Esophagus muscularis mucosa (tissue), 4 donors: ENCODE measurements at regions not wholly inside any gene's neighbourhood (a gene's known extent, or its start where the extent isn't known, plus 50 kb on each side); places are given as distances from the start of the nearest gene placed in this dataset.

Experiments
- DNase-seq: peaks from one replicate; pipeline ENCODE4 v3.0.0-alpha.2; 2017; ENCODE audit errors: extremely low spot score
- H3K27ac ChIP-seq, 4 donors: fragments of 200-600 bp; sonication (generic); replicated peaks in 1 of 4; 1 replicate in 3 of 4; 2 replicates in 1 of 4; pipeline ENCODE4 v1.5.1; 2016 to 2019; ENCODE audit warnings: mild to moderate bottlenecking in 1 of 4
- H3K27me3 ChIP-seq, 4 donors: fragments of 200-600 bp; sonication (generic); one replicate each; pipeline versions ENCODE4 v1.5.1 to v1.6.0; 2016 to 2019
- H3K36me3 ChIP-seq, 4 donors: fragments of 200-600 bp; sonication (generic); one replicate each; pipeline ENCODE4 v1.5.1; 2016 to 2019
- H3K4me1 ChIP-seq, 4 donors: fragments of 200-600 bp; sonication (generic); one replicate each; pipeline ENCODE4 v1.5.1; 2016 to 2019
- H3K4me3 ChIP-seq, 4 donors: fragments of 200-600 bp; sonication (generic); 1 replicate in 2 of 4; 2 replicates in 2 of 4; pipeline ENCODE4 v1.5.1; 2016 to 2019; ENCODE audit warnings: mild to moderate bottlenecking in 4 of 4, moderate library complexity in 1 of 4
- H3K9me3 ChIP-seq, 4 donors: fragments of 200-600 bp; sonication (generic); 1 replicate in 3 of 4; 2 replicates in 1 of 4; pipeline ENCODE4 v1.5.1; 2016 to 2019
- EP300 ChIP-seq: sonication (generic); formaldehyde crosslinking; IDR thresholded peaks from one replicate; pipeline ENCODE4 v1.6.1; 2017; ENCODE audit warnings: antibody characterized with exemption
- POLR2A ChIP-seq: fragments of 450-650 bp; IDR thresholded peaks from one replicate; pipeline ENCODE4 v1.6.1; 2017; ENCODE audit warnings: antibody characterized with exemption, moderate library complexity, mild to moderate bottlenecking, low read depth
- POLR2AphosphoS5 ChIP-seq, 2 donors: sonication (generic); formaldehyde crosslinking; IDR thresholded peaks; one replicate each; pipeline ENCODE4 v1.6.1; 2017; ENCODE audit warnings: antibody characterized with exemption in 2 of 2
- WGBS: methylation state at CpG from one replicate; pipeline ENCODE4 v1.1.5; 2018; 5-methylcytosine and 5-hydroxymethylcytosine counted together
- intact Hi-C: fragments of 100-400 bp; cut with DNase I; formaldehyde crosslinking; loops from one replicate; pipeline ENCODE4 v1.15.1; 2023
- TF ChIP-seq, protein P1 (sequence below), 3 experiments: fragments of 200-600 bp in 2 of 3; fragments of 450-650 bp in 1 of 3; sonication (generic) in 2 of 3; IDR thresholded peaks; one replicate each; pipeline ENCODE4 v1.5.1; 2017 to 2019; ENCODE audit warnings: antibody characterized with exemption in 3 of 3, mild to moderate bottlenecking in 2 of 3, moderate library complexity in 1 of 3

DNA sequence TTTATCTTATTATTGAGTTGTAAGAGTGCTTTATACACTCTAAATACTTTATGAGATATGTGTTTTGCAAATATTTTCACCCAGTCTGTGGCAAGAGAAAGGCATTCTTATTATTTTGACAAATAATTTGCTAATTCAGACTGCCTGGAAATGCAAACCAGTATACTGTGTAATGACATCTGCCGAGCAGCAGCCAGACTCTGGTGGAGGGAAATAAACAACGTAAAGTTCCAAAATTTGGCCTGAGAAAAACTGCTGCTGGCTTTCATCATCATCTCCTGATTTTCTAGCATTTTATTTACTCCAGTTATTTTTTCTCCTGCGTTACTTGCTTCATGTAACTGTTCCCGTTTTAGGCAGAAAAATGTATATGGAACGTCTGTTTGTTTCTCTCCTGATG lies 161.6 kb downstream of the RNF152 start:
- WGBS: 47% methylated on average over 5 of the region's 5 CpGs
- H3K9me3 ChIP-seq: no peaks in the 10 kb centered on the region
- no peak overlapping the region for H3K4me3 ChIP-seq
- no peaks in the 10 kb centered on the region for H3K27me3 ChIP-seq
- intact Hi-C loops: no loop called here
- H3K36me3 ChIP-seq: no peaks in the 10 kb centered on the region
- H3K27ac ChIP-seq: peak overlapping the region in 2 of 4 donors; percentile 3 to 41
- no peak for DNase-seq
- peaks cover 0 to 9% (median 0%) of the 10 kb centered on the region in 4 donors for H3K4me1 ChIP-seq
- TF ChIP-seq POLR2A (no peak), POLR2AphosphoS5 (IDR thresholded peaks at IDR 0.05) (no peak), EP300 (no peak)
- TF ChIP-seq, protein P1, sequence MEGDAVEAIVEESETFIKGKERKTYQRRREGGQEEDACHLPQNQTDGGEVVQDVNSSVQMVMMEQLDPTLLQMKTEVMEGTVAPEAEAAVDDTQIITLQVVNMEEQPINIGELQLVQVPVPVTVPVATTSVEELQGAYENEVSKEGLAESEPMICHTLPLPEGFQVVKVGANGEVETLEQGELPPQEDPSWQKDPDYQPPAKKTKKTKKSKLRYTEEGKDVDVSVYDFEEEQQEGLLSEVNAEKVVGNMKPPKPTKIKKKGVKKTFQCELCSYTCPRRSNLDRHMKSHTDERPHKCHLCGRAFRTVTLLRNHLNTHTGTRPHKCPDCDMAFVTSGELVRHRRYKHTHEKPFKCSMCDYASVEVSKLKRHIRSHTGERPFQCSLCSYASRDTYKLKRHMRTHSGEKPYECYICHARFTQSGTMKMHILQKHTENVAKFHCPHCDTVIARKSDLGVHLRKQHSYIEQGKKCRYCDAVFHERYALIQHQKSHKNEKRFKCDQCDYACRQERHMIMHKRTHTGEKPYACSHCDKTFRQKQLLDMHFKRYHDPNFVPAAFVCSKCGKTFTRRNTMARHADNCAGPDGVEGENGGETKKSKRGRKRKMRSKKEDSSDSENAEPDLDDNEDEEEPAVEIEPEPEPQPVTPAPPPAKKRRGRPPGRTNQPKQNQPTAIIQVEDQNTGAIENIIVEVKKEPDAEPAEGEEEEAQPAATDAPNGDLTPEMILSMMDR (IDR thresholded peaks at IDR 0.05): no peak

DNA sequence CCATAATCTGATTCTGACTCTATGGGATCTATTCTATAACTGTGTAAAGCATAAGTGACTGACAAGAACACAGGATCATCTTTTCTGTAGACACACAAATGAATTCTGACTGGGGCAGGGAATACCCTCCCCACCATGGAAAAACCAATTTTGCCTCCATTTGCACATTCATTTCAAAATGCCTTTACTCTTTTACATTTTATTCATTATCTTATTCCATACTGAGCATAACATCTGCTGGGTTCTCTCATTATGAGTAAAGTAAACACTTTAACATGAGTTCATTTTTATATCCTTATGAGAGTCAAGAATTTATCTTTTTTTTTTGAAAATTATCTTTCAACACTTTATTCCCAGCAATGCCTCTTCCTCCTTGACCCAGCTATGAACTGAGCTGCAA lies 163.5 kb downstream of the RNF152 start:
- DNase-seq: no peak
- no peak overlapping the region for H3K4me3 ChIP-seq

DNA sequence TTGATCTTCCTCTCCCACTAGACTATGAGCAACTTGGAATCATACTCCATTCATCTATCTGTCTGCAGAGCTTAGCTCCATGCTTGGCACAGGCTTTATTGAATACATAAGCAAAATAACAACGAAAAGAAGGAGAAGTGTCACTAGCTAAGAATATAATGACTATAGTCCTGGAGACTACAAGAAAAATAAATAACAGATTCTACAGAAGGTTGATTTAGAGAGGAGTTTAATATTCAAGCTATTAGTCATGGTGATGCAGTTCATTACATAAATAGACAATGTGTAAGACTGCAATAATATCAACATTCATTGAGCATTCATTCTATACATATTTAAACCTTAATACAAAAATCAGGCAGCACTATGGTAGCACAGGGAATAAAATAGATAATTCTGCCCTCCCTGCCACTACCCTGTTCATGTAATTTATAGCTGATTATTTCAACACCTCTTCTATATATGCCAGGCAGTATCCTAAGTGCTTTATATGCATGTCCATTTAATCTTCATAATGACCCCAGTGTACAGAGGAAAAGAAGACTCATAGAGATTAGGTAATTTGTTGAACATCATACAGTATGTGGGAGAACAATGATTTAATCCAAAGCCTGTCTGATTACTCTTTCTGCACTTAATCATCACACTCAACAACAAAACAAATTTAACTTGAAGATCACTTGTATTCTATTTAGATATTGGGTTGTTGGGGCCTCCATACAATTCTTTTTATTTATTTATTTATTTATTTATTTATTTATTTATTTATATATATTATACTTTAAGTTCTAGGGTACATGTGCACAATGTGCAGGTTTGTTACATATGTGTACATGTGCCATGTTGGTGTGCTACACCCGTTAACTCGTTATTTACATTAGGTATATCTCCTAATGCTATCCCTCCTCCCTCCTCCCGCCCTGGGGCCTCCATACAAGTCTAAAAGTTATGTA lies 165.3 kb downstream of the RNF152 start:
- H3K4me1 ChIP-seq: peaks cover 0 to 2% (median 0%) of the 10 kb centered on the region in 4 donors
- intact Hi-C loops: no loop called here
- no peaks in the 10 kb centered on the region for H3K9me3 ChIP-seq
- 81% methylated on average over 4 of the region's 4 CpGs for WGBS
- DNase-seq: no peak
- TF ChIP-seq, protein P1 (IDR thresholded peaks at IDR 0.05): no peak
- TF ChIP-seq POLR2A (no peak), POLR2AphosphoS5 (IDR thresholded peaks at IDR 0.05) (no peak), EP300 (no peak)
- no peaks in the 10 kb centered on the region for H3K36me3 ChIP-seq
- no peak overlapping the region for H3K27ac ChIP-seq
- no peaks in the 10 kb centered on the region for H3K27me3 ChIP-seq
- H3K4me3 ChIP-seq: no peak overlapping the region

More for the DNA sequence above, 163.5 kb downstream of the RNF152 start:
- intact Hi-C loops: no loop called here
- TF ChIP-seq POLR2AphosphoS5 (IDR thresholded peaks at IDR 0.05) (no peak), EP300 (no peak), POLR2A (no peak)
- TF ChIP-seq, protein P1 (IDR thresholded peaks at IDR 0.05): no peak
- H3K4me1 ChIP-seq: peaks cover 0 to 9% (median 0%) of the 10 kb centered on the region in 4 donors
- H3K27ac ChIP-seq: no peak overlapping the region
- H3K9me3 ChIP-seq: no peaks in the 10 kb centered on the region
- H3K36me3 ChIP-seq: no peaks in the 10 kb centered on the region
- no peaks in the 10 kb centered on the region for H3K27me3 ChIP-seq

DNA sequence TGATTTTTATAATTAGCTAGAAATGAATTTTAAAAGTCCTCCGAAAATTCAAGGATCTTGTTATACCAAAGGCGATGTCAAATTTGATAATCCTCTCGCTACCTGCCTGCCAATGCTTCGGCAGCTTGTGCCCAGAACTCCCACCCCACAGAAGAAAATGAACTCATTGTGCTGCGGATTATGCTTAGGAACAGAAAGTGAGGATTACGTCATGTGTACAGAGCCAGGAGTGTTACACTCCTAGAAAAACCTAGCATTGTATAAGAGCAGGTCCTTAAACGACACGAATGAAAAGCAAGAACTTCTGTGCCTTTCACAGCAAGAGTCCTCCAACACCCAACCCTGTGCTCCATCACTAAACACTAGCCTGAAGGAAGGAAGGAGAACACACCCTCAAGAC lies 168.3 kb downstream of the RNF152 start:
- no peak overlapping the region for H3K27ac ChIP-seq
- no peaks in the 10 kb centered on the region for H3K27me3 ChIP-seq
- DNase-seq: no peak
- intact Hi-C loops: no loop called here
- H3K4me1 ChIP-seq: no peaks in the 10 kb centered on the region
- 82% methylated on average over 8 of the region's 8 CpGs for WGBS
- no peak for TF ChIP-seq POLR2AphosphoS5 (IDR thresholded peaks at IDR 0.05)
- TF ChIP-seq, protein P1 (IDR thresholded peaks at IDR 0.05): no peak
- no peak for TF ChIP-seq POLR2A
- no peak for TF ChIP-seq EP300
- H3K36me3 ChIP-seq: no peaks in the 10 kb centered on the region
- no peak overlapping the region for H3K4me3 ChIP-seq
- no peaks in the 10 kb centered on the region for H3K9me3 ChIP-seq
